NCI-H510A (cell line): ENCODE measurements at regions not wholly inside any gene's neighbourhood (a gene's known extent, or its start where the extent isn't known, plus 50 kb on each side); places are given as distances from the start of the nearest gene placed in this dataset.
A peak's percentile ranks its signal among the peaks of the same experiment; 100 is the strongest.
"Not testable (repeated sequence)": the region's sequence is repeated elsewhere in the genome, so short reads cannot be mapped to it uniquely, and the experiment has no call there.

Experiments
- DNase-seq: peaks from one replicate; lab custom pipeline; 2025; lab: John Stamatoyannopoulos, UW

- no peak for DNase-seq
Measured at GRCh38 chr10:78437998-78438906, 404.6 kb downstream of the RPS24 start.

- DNase-seq: no peak
Measured at GRCh38 chr10:78438907-78439809, 405.5 kb downstream of the RPS24 start.

- DNase-seq: no peak
Measured at GRCh38 chr10:78441010-78441409, 407.3 kb downstream of the RPS24 start.

GRCh38 chr10:78441694-78442093, 408.0 kb downstream of the RPS24 start:
- DNase-seq: no peak

- DNase-seq: no peak
Measured at GRCh38 chr10:78442836-78443550, 409.3 kb downstream of the RPS24 start.

GRCh38 chr10:78443900-78444571, 410.4 kb downstream of the RPS24 start:
- no peak for DNase-seq

GRCh38 chr10:78444741-78445140, 411.1 kb downstream of the RPS24 start:
- not testable (repeated sequence) for DNase-seq

- no peak for DNase-seq
Measured at GRCh38 chr10:78445308-78445707, 411.6 kb downstream of the RPS24 start.

- no peak for DNase-seq
Measured at GRCh38 chr10:78448470-78448869, 414.8 kb downstream of the RPS24 start.

GRCh38 chr10:78448994-78449418, 415.3 kb downstream of the RPS24 start:
- no peak for DNase-seq

- DNase-seq: no peak
Measured at GRCh38 chr10:78449554-78449953, 415.9 kb downstream of the RPS24 start.

- DNase-seq: no peak
Measured at GRCh38 chr10:78450239-78450638, 416.6 kb downstream of the RPS24 start.

- peak; percentile 75 for DNase-seq
Measured at GRCh38 chr10:78450807-78451485, 417.3 kb downstream of the RPS24 start.

- DNase-seq: no peak
Measured at GRCh38 chr10:78451592-78451991, 417.9 kb downstream of the RPS24 start.

GRCh38 chr10:78454123-78454645, 420.5 kb downstream of the RPS24 start:
- DNase-seq: no peak

GRCh38 chr10:78455236-78455635, 421.6 kb downstream of the RPS24 start:
- DNase-seq: no peak

GRCh38 chr10:78455811-78456210, 422.1 kb downstream of the RPS24 start:
- DNase-seq: no peak

- DNase-seq: no peak
Measured at GRCh38 chr10:78456649-78457400, 423.2 kb downstream of the RPS24 start.

- no peak for DNase-seq
Measured at GRCh38 chr10:78457804-78458482, 424.3 kb downstream of the RPS24 start.
